ENCODE measurements at regions not wholly inside any gene's neighbourhood (a gene's known extent, or its start where the extent isn't known, plus 50 kb on each side); places are given as distances from the start of the nearest gene placed in this dataset.

GRCh38 chrY:8041238-8041637, 1129.7 kb upstream of the AMELY start:
- TF ChIP-seq POLR2A (IDR thresholded peaks at IDR 0.05), result no peak
- no peak for TF ChIP-seq CTCF (IDR thresholded peaks at IDR 0.05)
